Hematopoietic multipotent progenitor cell treated with erythropoietin and hydrocortisone succinate and interleukin-3 and kit ligand, for 6 days (in vitro differentiated cells): ENCODE measurements at regions not wholly inside any gene's neighbourhood (a gene's known extent, or its start where the extent isn't known, plus 50 kb on each side); places are given as distances from the start of the nearest gene placed in this dataset.
"Not testable (repeated sequence)": the region's sequence is repeated elsewhere in the genome, so short reads cannot be mapped to it uniquely, and the experiment has no call there.

ENCODE experiments used
- DNase-seq: peaks from one replicate; pipeline ENCODE4 v3.0.0-alpha.2; 2015

GRCh38 chr20:30593572-30593971 lies 663.9 kb upstream of the DEFB115 start:
- no peak for DNase-seq

GRCh38 chr20:30594112-30594511 lies 663.4 kb upstream of the DEFB115 start:
- no peak for DNase-seq

GRCh38 chr20:30595698-30596097 lies 661.8 kb upstream of the DEFB115 start:
- DNase-seq: no peak

- not testable (repeated sequence) for DNase-seq
These were observed 660.0 kb upstream of the DEFB115 start for GRCh38 chr20:30597429-30597828.

- no peak for DNase-seq
These were observed 658.8 kb upstream of the DEFB115 start for GRCh38 chr20:30598460-30599230.

- no peak for DNase-seq
These were observed 657.5 kb upstream of the DEFB115 start for GRCh38 chr20:30599990-30600389.

GRCh38 chr20:30601974-30602373 lies 655.5 kb upstream of the DEFB115 start:
- DNase-seq: no peak

- no peak for DNase-seq
These were observed 655.0 kb upstream of the DEFB115 start for GRCh38 chr20:30602424-30602823.

GRCh38 chr20:30606990-30607389 lies 650.5 kb upstream of the DEFB115 start:
- DNase-seq: no peak

- DNase-seq: no peak
These were observed 647.3 kb upstream of the DEFB115 start for GRCh38 chr20:30610029-30610693.

GRCh38 chr20:30610751-30611150 lies 646.7 kb upstream of the DEFB115 start:
- DNase-seq: no peak

GRCh38 chr20:30611239-30611984 lies 646.1 kb upstream of the DEFB115 start:
- no peak for DNase-seq

- no peak for DNase-seq
These were observed 645.1 kb upstream of the DEFB115 start for GRCh38 chr20:30612344-30612743.

GRCh38 chr20:30621346-30621745 lies 636.1 kb upstream of the DEFB115 start:
- DNase-seq: not testable (repeated sequence)

GRCh38 chr20:30624310-30624709 lies 633.2 kb upstream of the DEFB115 start:
- DNase-seq: not testable (repeated sequence)

- not testable (repeated sequence) for DNase-seq
These were observed 628.1 kb upstream of the DEFB115 start for GRCh38 chr20:30629376-30629775.

- no peak for DNase-seq
These were observed 626.7 kb upstream of the DEFB115 start for GRCh38 chr20:30630761-30631160.

GRCh38 chr20:30631261-30631789 lies 626.1 kb upstream of the DEFB115 start:
- DNase-seq: not testable (repeated sequence)

GRCh38 chr20:30632773-30633172 lies 624.7 kb upstream of the DEFB115 start:
- not testable (repeated sequence) for DNase-seq

GRCh38 chr20:30641522-30641921 lies 615.9 kb upstream of the DEFB115 start:
- not testable (repeated sequence) for DNase-seq

GRCh38 chr20:30660982-30661381 lies 596.5 kb upstream of the DEFB115 start:
- DNase-seq: not testable (repeated sequence)

- DNase-seq: not testable (repeated sequence)
These were observed 589.0 kb upstream of the DEFB115 start for GRCh38 chr20:30668418-30668817.

GRCh38 chr20:30669330-30670029 lies 588.0 kb upstream of the DEFB115 start:
- DNase-seq: not testable (repeated sequence)
